NCI-H82 treated with DMSO at 0.1 percent for 48 hours (cell line): ENCODE measurements at regions not wholly inside any gene's neighbourhood (a gene's known extent, or its start where the extent isn't known, plus 50 kb on each side); places are given as distances from the start of the nearest gene placed in this dataset.
"Not testable (repeated sequence)": the region's sequence is repeated elsewhere in the genome, so short reads cannot be mapped to it uniquely, and the experiment has no call there.

Experiments used
- DNase-seq: peaks from one replicate; lab custom pipeline; 2025; ENCODE audit not compliant: unreplicated experiment; lab: John Stamatoyannopoulos, UW

- DNase-seq, result no peak
Observed at GRCh38 chr12:96085475-96085874, 50.1 kb upstream of the LTA4H start.

GRCh38 chr12:96086190-96086589, 50.8 kb upstream of the LTA4H start:
- not testable (repeated sequence) for DNase-seq

GRCh38 chr12:96091833-96092232, 56.4 kb upstream of the LTA4H start:
- DNase-seq, result no peak

- DNase-seq, result no peak
Observed at GRCh38 chr12:96093543-96094196, 58.3 kb upstream of the LTA4H start.

- DNase-seq, result no peak
Observed at GRCh38 chr12:96094201-96094600, 58.8 kb upstream of the LTA4H start.

GRCh38 chr12:96098631-96099030, 63.2 kb upstream of the LTA4H start:
- peak; percentile 64 for DNase-seq

- DNase-seq, result peak; percentile 74
Observed at GRCh38 chr12:96099421-96099820, 64.0 kb upstream of the LTA4H start.

GRCh38 chr12:96099986-96100385, 64.6 kb upstream of the LTA4H start:
- no peak for DNase-seq

- DNase-seq, result no peak
Observed at GRCh38 chr12:96101806-96102205, 66.4 kb upstream of the LTA4H start.

- DNase-seq, result no peak
Observed at GRCh38 chr12:96103067-96103644, 67.8 kb upstream of the LTA4H start.

- peak; percentile 72 for DNase-seq
Observed at GRCh38 chr12:96104566-96104965, 69.2 kb upstream of the LTA4H start.

- no peak for DNase-seq
Observed at GRCh38 chr12:96106137-96106536, 70.8 kb upstream of the LTA4H start.

- DNase-seq, result no peak
Observed at GRCh38 chr12:96107236-96107635, 71.8 kb upstream of the LTA4H start.

GRCh38 chr12:96108321-96108720, 72.9 kb upstream of the LTA4H start:
- no peak for DNase-seq

GRCh38 chr12:96108941-96109340, 73.6 kb upstream of the LTA4H start:
- not testable (repeated sequence) for DNase-seq

- DNase-seq, result no peak
Observed at GRCh38 chr12:96112733-96113132, 77.3 kb upstream of the LTA4H start.

GRCh38 chr12:96117460-96117859, 76.7 kb upstream of the ELK3 start:
- peak; percentile 57 for DNase-seq

- DNase-seq, result peak; percentile 39
Observed at GRCh38 chr12:96120359-96121100, 73.6 kb upstream of the ELK3 start.

- no peak for DNase-seq
Observed at GRCh38 chr12:96121271-96121711, 72.9 kb upstream of the ELK3 start.

- not testable (repeated sequence) for DNase-seq
Observed at GRCh38 chr12:96128292-96128691, 65.9 kb upstream of the ELK3 start.

GRCh38 chr12:96130396-96131059, 63.6 kb upstream of the ELK3 start:
- DNase-seq, result no peak
